OCI-LY1 (cell line): ENCODE measurements at regions not wholly inside any gene's neighbourhood (a gene's known extent, or its start where the extent isn't known, plus 50 kb on each side); places are given as distances from the start of the nearest gene placed in this dataset.

Source experiments
- CTCF ChIP-seq: fragments of 200-600 bp; sonication (generic), shearing (Covaris generic); IDR thresholded peaks from 2 replicates; pipeline ENCODE4 v1.5.1; 2017; ENCODE audit warnings: mild to moderate bottlenecking, antibody characterized with exemption, low read length, moderate library complexity, mixed read lengths
- EZH2 ChIP-seq: fragments of 200-600 bp; sonication (generic), shearing (Covaris generic); IDR thresholded peaks from 2 replicates; pipeline ENCODE4 v1.8.0; 2017; ENCODE audit warnings: borderline replicate concordance, mixed run types, mild to moderate bottlenecking, antibody characterized with exemption, low read length, moderate library complexity, mixed read lengths

GRCh38 chr9:78472111-78472510, 175.2 kb downstream of the PSAT1 start:
- TF ChIP-seq EZH2: no peak
- TF ChIP-seq CTCF: no peak
